ENCODE measurements at regions not wholly inside any gene's neighbourhood (a gene's known extent, or its start where the extent isn't known, plus 50 kb on each side); places are given as distances from the start of the nearest gene placed in this dataset.
"Not testable (repeated sequence)": the region's sequence is repeated elsewhere in the genome, so short reads cannot be mapped to it uniquely, and the experiment has no call there.

- no peak for DNase-seq
Observed at GRCh38 chrX:3990569-3990968, 277.1 kb upstream of the PRKX start.

- DNase-seq = not testable (repeated sequence)
Observed at GRCh38 chrX:3972104-3972858, 258.8 kb upstream of the PRKX start.

- no peak for DNase-seq
Observed at GRCh38 chrX:3968749-3969148, 255.3 kb upstream of the PRKX start.

GRCh38 chrX:3963980-3964379, 250.5 kb upstream of the PRKX start:
- DNase-seq = no peak

GRCh38 chrX:3962511-3963311, 249.3 kb upstream of the PRKX start:
- DNase-seq = peak; percentile 2 to 35

- DNase-seq = no peak
Observed at GRCh38 chrX:3960952-3961351, 247.5 kb upstream of the PRKX start.

GRCh38 chrX:3951859-3952258, 238.4 kb upstream of the PRKX start:
- DNase-seq = no peak

GRCh38 chrX:3950373-3950772, 236.9 kb upstream of the PRKX start:
- DNase-seq = no peak

GRCh38 chrX:3943965-3944364, 230.5 kb upstream of the PRKX start:
- DNase-seq = no peak

GRCh38 chrX:3940000-3940610, 226.7 kb upstream of the PRKX start:
- DNase-seq = peak in 1 of 2 experiments; percentile 33

GRCh38 chrX:3938587-3938986, 225.1 kb upstream of the PRKX start:
- DNase-seq = no peak

GRCh38 chrX:3935196-3935595, 221.7 kb upstream of the PRKX start:
- not testable (repeated sequence) for DNase-seq

GRCh38 chrX:3920424-3921017, 207.1 kb upstream of the PRKX start:
- not testable (repeated sequence) for DNase-seq

- not testable (repeated sequence) for DNase-seq
Observed at GRCh38 chrX:3919668-3920423, 206.4 kb upstream of the PRKX start.

GRCh38 chrX:3914813-3915212, 201.4 kb upstream of the PRKX start:
- DNase-seq = not testable (repeated sequence)

- DNase-seq = not testable (repeated sequence)
Observed at GRCh38 chrX:3914059-3914458, 200.6 kb upstream of the PRKX start.

GRCh38 chrX:3911012-3911411, 197.6 kb upstream of the PRKX start:
- not testable (repeated sequence) for DNase-seq

GRCh38 chrX:3910611-3911010, 197.2 kb upstream of the PRKX start:
- not testable (repeated sequence) for DNase-seq

- DNase-seq = not testable (repeated sequence)
Observed at GRCh38 chrX:3905522-3906258, 192.2 kb upstream of the PRKX start.

- DNase-seq = not testable (repeated sequence)
Observed at GRCh38 chrX:3902222-3902621, 188.8 kb upstream of the PRKX start.

GRCh38 chrX:3896755-3897154, 183.3 kb upstream of the PRKX start:
- not testable (repeated sequence) for DNase-seq

- DNase-seq = not testable (repeated sequence)
Observed at GRCh38 chrX:3882553-3882920, 169.1 kb upstream of the PRKX start.
